GM12801 (cell line): ENCODE measurements at regions not wholly inside any gene's neighbourhood (a gene's known extent, or its start where the extent isn't known, plus 50 kb on each side); places are given as distances from the start of the nearest gene placed in this dataset.

ENCODE experiments used
- TF ChIP-seq, protein P1 (sequence below): IDR thresholded peaks from one replicate; pipeline ENCODE4 v1.5.1; 2011; ENCODE audit warnings: control low read depth; ENCODE audit not compliant: insufficient read length; ENCODE audit errors: extremely low read depth

- TF ChIP-seq, protein P1, sequence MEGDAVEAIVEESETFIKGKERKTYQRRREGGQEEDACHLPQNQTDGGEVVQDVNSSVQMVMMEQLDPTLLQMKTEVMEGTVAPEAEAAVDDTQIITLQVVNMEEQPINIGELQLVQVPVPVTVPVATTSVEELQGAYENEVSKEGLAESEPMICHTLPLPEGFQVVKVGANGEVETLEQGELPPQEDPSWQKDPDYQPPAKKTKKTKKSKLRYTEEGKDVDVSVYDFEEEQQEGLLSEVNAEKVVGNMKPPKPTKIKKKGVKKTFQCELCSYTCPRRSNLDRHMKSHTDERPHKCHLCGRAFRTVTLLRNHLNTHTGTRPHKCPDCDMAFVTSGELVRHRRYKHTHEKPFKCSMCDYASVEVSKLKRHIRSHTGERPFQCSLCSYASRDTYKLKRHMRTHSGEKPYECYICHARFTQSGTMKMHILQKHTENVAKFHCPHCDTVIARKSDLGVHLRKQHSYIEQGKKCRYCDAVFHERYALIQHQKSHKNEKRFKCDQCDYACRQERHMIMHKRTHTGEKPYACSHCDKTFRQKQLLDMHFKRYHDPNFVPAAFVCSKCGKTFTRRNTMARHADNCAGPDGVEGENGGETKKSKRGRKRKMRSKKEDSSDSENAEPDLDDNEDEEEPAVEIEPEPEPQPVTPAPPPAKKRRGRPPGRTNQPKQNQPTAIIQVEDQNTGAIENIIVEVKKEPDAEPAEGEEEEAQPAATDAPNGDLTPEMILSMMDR: no peak
Measured at GRCh38 chr7:8833355-8833754, 399.9 kb downstream of the NXPH1 start.

GRCh38 chr7:8841171-8841570 is 407.8 kb downstream of the NXPH1 start:
- TF ChIP-seq, protein P1: no peak

DNA sequence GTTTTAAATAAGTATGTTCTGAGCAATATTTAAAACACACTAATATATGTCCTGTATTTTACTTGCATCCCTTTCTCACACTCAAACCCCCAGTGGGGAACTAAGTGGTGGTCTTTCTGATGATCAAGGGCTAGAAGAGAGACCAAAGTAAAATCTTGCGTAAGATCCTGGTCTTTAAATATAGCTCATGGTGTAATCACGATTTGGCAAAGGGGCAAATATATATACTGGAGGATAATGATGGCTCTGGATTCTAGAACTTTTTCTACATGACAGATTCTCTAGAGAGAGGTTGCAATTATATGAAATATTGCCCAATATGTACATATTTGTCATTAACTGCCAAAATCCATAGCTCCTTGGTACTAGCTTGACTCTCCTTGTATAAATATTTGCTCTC is 438.3 kb downstream of the NXPH1 start:
- TF ChIP-seq, protein P1: no peak

DNA sequence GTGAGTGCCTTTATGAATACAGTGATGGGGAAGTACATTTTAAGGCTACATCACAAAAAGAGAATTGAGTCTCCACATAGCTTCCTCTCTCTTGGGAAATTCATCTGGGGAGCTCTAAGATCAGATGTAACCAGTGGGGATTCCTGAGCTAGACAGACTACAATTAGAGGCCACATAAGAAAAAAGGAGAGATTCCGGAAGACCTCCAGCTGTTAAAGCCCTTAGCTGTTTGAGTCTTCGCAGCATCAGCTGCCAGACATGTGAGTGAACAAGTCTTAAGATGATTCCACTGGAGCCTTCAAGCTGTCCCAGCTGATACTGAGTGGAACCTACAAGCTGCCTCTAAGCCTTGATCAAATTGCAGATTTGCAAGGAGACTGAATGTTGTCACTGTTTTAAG is 448.5 kb downstream of the NXPH1 start:
- TF ChIP-seq, protein P1: no peak

DNA sequence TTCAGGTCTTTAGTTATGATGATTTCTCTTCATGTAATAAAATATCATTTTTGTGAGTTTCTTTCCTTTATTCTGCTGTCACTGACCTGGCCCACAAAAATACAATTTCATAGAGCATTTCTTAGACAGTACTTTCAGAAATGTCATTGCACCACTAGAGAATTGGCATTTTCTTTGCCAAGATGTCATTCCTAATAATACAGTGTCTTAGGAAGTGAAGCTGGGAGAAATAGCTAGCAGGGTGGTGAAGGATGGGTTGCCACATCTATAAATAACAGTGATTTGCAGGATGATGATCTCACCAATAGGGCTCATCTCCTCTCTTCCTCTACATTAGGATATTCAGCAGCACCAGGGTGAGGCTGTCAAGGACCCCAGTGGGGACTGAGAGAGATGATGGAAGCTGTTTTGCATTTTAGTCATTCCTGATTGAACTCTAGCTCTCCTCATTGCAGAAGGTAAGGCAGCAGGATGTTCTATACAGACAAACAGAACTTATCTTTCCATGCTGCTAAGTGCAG is 452.1 kb downstream of the NXPH1 start:
- TF ChIP-seq, protein P1: no peak

- TF ChIP-seq, protein P1: no peak
Measured at GRCh38 chr7:8893775-8894174, 460.4 kb downstream of the NXPH1 start.

- TF ChIP-seq, protein P1: no peak
Measured at GRCh38 chr7:8906396-8907075, 473.1 kb downstream of the NXPH1 start.
